H4 (cell line): ENCODE measurements at regions not wholly inside any gene's neighbourhood (a gene's known extent, or its start where the extent isn't known, plus 50 kb on each side); places are given as distances from the start of the nearest gene placed in this dataset.
A peak's percentile ranks its signal among the peaks of the same experiment; 100 is the strongest.

ENCODE experiments used
- DNase-seq: peaks from one replicate; pipeline ENCODE4 v3.0.0-alpha.2; 2015; ENCODE audit warnings: low spot score

DNA sequence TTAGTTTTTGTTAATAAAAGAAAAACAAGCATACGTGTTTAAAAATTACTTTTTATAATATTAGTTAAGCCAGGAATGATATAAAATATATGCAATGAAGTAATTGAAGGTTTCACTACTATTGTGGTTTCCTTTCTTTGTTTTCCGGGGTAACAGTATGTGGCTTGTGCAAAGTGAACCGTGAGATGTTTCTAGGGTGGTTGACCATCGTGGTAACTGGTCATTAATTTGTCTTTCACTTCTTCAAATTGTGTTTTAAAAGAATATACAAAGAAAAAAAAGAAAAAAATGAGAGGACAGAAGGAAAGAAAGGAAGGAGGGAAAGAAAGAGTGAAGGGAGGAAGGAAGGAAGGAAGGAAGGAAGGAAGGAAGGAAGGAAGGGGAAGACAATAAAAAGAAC lies 330.1 kb upstream of the CPXCR1 start:
- DNase-seq, result no peak

DNA sequence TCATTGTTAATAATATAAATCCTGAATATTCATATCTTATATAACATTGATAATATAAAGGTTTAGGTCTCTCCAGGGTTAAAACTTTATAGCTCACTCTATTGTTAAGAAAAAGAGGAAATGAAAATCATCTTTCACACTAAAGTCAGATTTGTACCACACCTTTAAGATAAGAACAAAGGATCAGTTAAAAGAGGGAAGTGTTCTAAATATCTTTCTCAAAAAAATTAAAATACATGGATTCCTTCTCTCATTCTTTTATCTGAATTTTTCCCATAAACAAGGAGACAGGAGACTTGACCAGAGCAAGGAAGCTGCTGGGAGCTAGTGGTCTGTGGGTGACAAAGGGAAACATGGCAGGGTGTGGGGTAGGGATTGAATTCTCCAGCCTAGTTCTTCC lies 323.0 kb upstream of the CPXCR1 start:
- no peak for DNase-seq

- DNase-seq, result no peak
These were observed 322.5 kb upstream of the CPXCR1 start for GRCh38 chrX:88424541-88424940.

DNA sequence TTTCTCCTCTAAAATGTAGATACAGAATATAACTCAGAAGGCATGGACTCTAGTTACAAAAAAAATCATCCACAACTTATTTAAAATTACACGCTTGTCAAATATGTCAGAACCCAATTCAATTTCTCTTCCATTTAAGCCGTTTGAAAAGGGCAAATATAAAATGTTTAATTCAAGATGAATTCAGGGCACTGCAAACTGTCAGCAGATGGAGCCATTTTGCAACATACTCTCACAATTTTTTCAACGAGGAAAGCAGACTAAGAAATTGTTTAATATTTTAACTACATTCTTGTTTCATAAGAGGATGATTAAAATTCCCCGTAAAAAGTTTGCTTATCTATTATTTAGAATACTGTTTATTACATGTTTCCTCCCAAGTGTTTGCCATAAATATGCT lies 321.3 kb upstream of the CPXCR1 start:
- DNase-seq, result peak; percentile 3

GRCh38 chrX:88437563-88437962 lies 309.5 kb upstream of the CPXCR1 start:
- DNase-seq, result no peak

DNA sequence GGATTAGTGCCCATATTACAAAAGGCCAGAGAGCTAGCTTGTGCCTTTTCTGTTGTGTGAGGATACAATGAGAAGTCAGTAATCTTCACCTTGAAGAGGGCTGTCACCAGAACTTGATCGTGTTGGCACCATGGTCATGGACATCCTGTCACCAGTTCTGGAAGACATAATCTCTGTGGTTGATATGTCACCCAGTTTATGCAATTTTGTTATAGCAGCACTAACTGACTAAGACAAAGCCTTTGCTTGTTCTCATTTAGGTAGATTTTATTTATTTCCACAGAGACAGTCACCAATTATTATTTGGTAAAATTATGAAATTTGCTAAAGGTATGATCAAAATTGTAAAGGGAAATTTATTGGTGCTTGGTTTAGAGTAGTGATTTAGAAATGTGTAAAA lies 308.8 kb upstream of the CPXCR1 start:
- DNase-seq, result no peak

GRCh38 chrX:88439935-88440334 lies 307.1 kb upstream of the CPXCR1 start:
- DNase-seq, result no peak
